ENCODE measurements at regions not wholly inside any gene's neighbourhood (a gene's known extent, or its start where the extent isn't known, plus 50 kb on each side); places are given as distances from the start of the nearest gene placed in this dataset.

GRCh38 chr20:43836790-43837189 lies 77.9 kb upstream of the TOX2 start:
- TF ChIP-seq POLR2A (IDR thresholded peaks at IDR 0.05) (no peak), POLR2AphosphoS5 (IDR thresholded peaks at IDR 0.05) (no peak)
- TF ChIP-seq, protein P1, sequence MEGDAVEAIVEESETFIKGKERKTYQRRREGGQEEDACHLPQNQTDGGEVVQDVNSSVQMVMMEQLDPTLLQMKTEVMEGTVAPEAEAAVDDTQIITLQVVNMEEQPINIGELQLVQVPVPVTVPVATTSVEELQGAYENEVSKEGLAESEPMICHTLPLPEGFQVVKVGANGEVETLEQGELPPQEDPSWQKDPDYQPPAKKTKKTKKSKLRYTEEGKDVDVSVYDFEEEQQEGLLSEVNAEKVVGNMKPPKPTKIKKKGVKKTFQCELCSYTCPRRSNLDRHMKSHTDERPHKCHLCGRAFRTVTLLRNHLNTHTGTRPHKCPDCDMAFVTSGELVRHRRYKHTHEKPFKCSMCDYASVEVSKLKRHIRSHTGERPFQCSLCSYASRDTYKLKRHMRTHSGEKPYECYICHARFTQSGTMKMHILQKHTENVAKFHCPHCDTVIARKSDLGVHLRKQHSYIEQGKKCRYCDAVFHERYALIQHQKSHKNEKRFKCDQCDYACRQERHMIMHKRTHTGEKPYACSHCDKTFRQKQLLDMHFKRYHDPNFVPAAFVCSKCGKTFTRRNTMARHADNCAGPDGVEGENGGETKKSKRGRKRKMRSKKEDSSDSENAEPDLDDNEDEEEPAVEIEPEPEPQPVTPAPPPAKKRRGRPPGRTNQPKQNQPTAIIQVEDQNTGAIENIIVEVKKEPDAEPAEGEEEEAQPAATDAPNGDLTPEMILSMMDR (IDR thresholded peaks at IDR 0.05 in 8 of 11, conservative IDR thresholded peaks at IDR 0.05 in 3 of 11) = no peak

Data from spleen (tissue), 7 donors.